B cell (primary cell): ENCODE measurements at regions not wholly inside any gene's neighbourhood (a gene's known extent, or its start where the extent isn't known, plus 50 kb on each side); places are given as distances from the start of the nearest gene placed in this dataset.

Experiments used
- ATAC-seq: fragments of 200-7000 bp; cut with Tn5 transposase; one replicate; pipeline ENCODE4 v1.10.0; 2021; ENCODE audit warnings: low read depth, mild to moderate bottlenecking, moderate number of reproducible peaks, moderate library complexity
- CTCF ChIA-PET: fragments of 350-600 bp; sonication (Branson Sonifier 250); formaldehyde crosslinking; loops from one replicate; lab custom pipeline; 2021; ENCODE audit warnings: antibody characterized with exemption, inconsistent platforms; lab: Charles Lee
- POLR2A ChIA-PET: fragments of 350-600 bp; sonication (Branson Sonifier 250); formaldehyde crosslinking; loops from one replicate; lab custom pipeline; 2021; ENCODE audit warnings: antibody characterized with exemption; lab: Charles Lee
- DNase-seq: peaks from one replicate; pipeline ENCODE4 v3.0.0; 2013
- H2AFZ ChIP-seq: 2 replicates; pipeline ENCODE4 v1.6.1; 2012; ENCODE audit warnings: mild to moderate bottlenecking, low read depth, low read length; ENCODE audit not compliant: insufficient read depth, poor library complexity, severe bottlenecking
- H3K27ac ChIP-seq, 2 donors: 1 replicate in 1 of 2; 2 replicates in 1 of 2; pipeline ENCODE4 v1.5.1; 2012 to 2013; ENCODE audit warnings: low read length in 2 of 2, mild to moderate bottlenecking in 2 of 2, moderate library complexity in 1 of 2
- H3K27me3 ChIP-seq, 4 experiments: fragments of 200-600 bp in 1 of 4; sonication (generic) in 1 of 4; replicated peaks in 1 of 4; 1 replicate in 2 of 4; 2 replicates in 2 of 4; pipeline versions ENCODE4 v1.6.1 to v1.7.0; 2013 to 2016; ENCODE audit warnings: low read length in 3 of 4, mild to moderate bottlenecking in 2 of 4, mixed read lengths in 1 of 4, moderate library complexity in 1 of 4; ENCODE audit not compliant: insufficient read depth in 4 of 4, control insufficient read depth in 3 of 4; ENCODE audit errors: control extremely low read depth in 1 of 4
- H3K36me3 ChIP-seq, 2 experiments: replicated peaks in 1 of 2; 1 replicate in 1 of 2; 2 replicates in 1 of 2; pipeline versions ENCODE4 v1.6.1 to v1.7.1; 2013; ENCODE audit warnings: low read length in 1 of 2; ENCODE audit not compliant: insufficient read depth in 2 of 2, control insufficient read depth in 1 of 2; ENCODE audit errors: control extremely low read depth in 1 of 2, extremely low read depth in 1 of 2
- H3K4me1 ChIP-seq, 2 donors: fragments of 200-600 bp in 1 of 2; sonication (generic) in 1 of 2; 1 replicate in 1 of 2; 2 replicates in 1 of 2; pipeline versions ENCODE4 v1.5.1 to v1.6.1; 2013 to 2017; ENCODE audit warnings: low read length in 2 of 2; ENCODE audit not compliant: control insufficient read depth in 2 of 2, insufficient read depth in 2 of 2
- H3K4me2 ChIP-seq: replicated peaks from 2 replicates; pipeline ENCODE3; 2012; ENCODE audit warnings: mild to moderate bottlenecking, low read depth, low read length; ENCODE audit not compliant: poor library complexity, severe bottlenecking
- H3K4me3 ChIP-seq, 5 experiments: fragments of 200-600 bp in 1 of 5; sonication (generic) in 1 of 5; 1 replicate in 3 of 5; 2 replicates in 2 of 5; pipeline versions ENCODE4 v1.5.1 to v1.7.0; 2011 to 2016; ENCODE audit warnings: low read length in 4 of 5, mild to moderate bottlenecking in 4 of 5, low read depth in 2 of 5, control low read depth in 1 of 5, moderate library complexity in 1 of 5; ENCODE audit not compliant: insufficient read depth in 1 of 5; ENCODE audit errors: control extremely low read depth in 1 of 5, extremely low read depth in 1 of 5
- H3K79me2 ChIP-seq: fragments of 200-600 bp; sonication (generic); one replicate; pipeline ENCODE4 v1.6.0; 2016; ENCODE audit warnings: low read length; ENCODE audit not compliant: control insufficient read depth, insufficient read depth
- H3K9ac ChIP-seq: fragments of 200-600 bp; sonication (generic); 2 replicates; pipeline ENCODE4 v1.6.1; 2017; ENCODE audit warnings: mild to moderate bottlenecking, low read length, moderate library complexity
- H3K9me3 ChIP-seq, 3 donors: one replicate each; pipeline versions ENCODE4 v1.6.1 to v1.7.1; 2013; ENCODE audit warnings: low read length in 2 of 3; ENCODE audit not compliant: control insufficient read depth in 2 of 3, insufficient read depth in 1 of 3; ENCODE audit errors: control extremely low read depth in 1 of 3
- H4K20me1 ChIP-seq: 2 replicates; pipeline ENCODE4 v1.6.0; 2012; ENCODE audit warnings: mild to moderate bottlenecking, low read length; ENCODE audit not compliant: insufficient read depth, control insufficient read depth, poor library complexity, severe bottlenecking
- H3K27ac Mint-ChIP-seq: one replicate; pipeline ENCODE4 v1.8.0; 2021; ENCODE audit warnings: mixed read lengths
- H3K27me3 Mint-ChIP-seq: one replicate; pipeline ENCODE4 v1.8.0; 2021; ENCODE audit warnings: mixed read lengths
- H3K4me1 Mint-ChIP-seq: one replicate; pipeline ENCODE4 v1.8.0; 2021; ENCODE audit warnings: mixed read lengths
- H3K4me3 Mint-ChIP-seq: one replicate; pipeline ENCODE4 v1.8.0; 2021; ENCODE audit warnings: mixed read lengths
- H3K9me3 Mint-ChIP-seq: one replicate; pipeline ENCODE4 v1.8.0; 2022; ENCODE audit warnings: mixed read lengths; ENCODE audit not compliant: insufficient read depth
- CTCF ChIP-seq: fragments of 200-600 bp; IDR thresholded peaks from one replicate; pipeline ENCODE4 v1.8.0; 2022; ENCODE audit warnings: antibody characterized with exemption, mild to moderate bottlenecking
- EZH2 ChIP-seq: IDR thresholded peaks from 2 replicates; pipeline ENCODE4 v1.6.1; 2012; ENCODE audit warnings: borderline replicate concordance, low read depth, mild to moderate bottlenecking, moderate library complexity, low read length; ENCODE audit not compliant: insufficient read depth, poor library complexity, severe bottlenecking
- WGBS: methylation state at CpG from one replicate; pipeline ENCODE4 v1.1.5; 2013; ENCODE audit warnings: missing lambda C conversion rate; ENCODE audit not compliant: insufficient coverage; 5-methylcytosine and 5-hydroxymethylcytosine counted together
- intact Hi-C: fragments of 100-400 bp; cut with micrococcal nuclease; formaldehyde crosslinking; loops from one replicate; pipeline ENCODE4 v1.10.0; 2022

DNA sequence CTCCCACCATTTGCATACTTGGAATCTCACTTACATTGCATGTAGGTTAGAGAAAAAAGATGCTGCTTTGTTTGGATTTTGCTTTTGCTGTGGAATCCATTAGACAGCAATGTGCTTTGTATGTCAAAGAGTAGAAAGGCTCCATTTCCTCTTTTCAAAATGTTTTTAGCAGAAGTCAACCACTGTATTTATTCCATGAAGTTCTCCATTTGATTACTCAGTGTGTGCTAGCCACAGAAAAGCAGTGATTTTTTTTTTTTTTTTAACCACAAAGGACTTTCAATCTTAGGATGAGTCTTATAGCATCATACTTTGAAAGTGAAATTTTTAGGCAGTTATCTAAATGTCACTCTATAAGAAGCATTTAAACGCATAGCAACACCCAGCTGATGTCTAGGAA lies 285.0 kb upstream of the ADAMTS9 start:
- Histone ChIP-seq H3K79me2 (no peaks in the 10 kb centered on the region), H3K4me3 (no peak overlapping the region), H2AFZ (no peak overlapping the region), H3K4me1 (no peaks in the 10 kb centered on the region), H3K27me3 (no peaks in the 10 kb centered on the region), H3K9me3 (no peaks in the 10 kb centered on the region), H3K27ac (no peak overlapping the region), H3K4me2 (no peak overlapping the region), H3K9ac (no peak overlapping the region), H4K20me1 (no peaks in the 10 kb centered on the region), H3K36me3 (no peaks in the 10 kb centered on the region)
- H3K27ac Mint-ChIP-seq = no peak overlapping the region
- no peak overlapping the region for H3K4me3 Mint-ChIP-seq
- intact Hi-C loops = no loop called here
- ChIA-PET POLR2A (no interaction called here), CTCF (no interaction called here)
- H3K9me3 Mint-ChIP-seq = no peaks in the 10 kb centered on the region
- ATAC-seq = no peak
- DNase-seq = no peak
- H3K27me3 Mint-ChIP-seq = no peaks in the 10 kb centered on the region
- H3K4me1 Mint-ChIP-seq = no peaks in the 10 kb centered on the region
- WGBS = no CpG with 5 or more reads among the region's 1 CpG
- TF ChIP-seq CTCF (no peak), EZH2 (no peak)

DNA sequence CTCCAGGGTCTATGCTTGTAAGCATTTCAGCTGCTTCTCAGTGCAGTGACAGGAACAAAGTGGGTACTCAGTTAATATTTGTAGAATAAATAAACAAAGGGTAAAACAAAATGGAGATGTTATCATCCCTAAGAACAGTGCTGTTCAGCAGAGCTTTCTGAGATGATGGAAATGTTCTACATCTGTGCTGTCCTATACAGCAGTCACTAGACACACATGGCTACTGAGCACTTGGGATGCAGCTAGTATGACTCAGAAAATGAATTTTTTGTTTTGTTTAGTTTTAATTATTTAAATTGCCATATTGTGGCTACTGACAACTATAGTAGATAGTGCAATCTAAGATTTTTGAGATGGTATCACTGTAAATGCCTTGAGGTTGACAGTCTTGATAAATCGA lies 283.8 kb upstream of the ADAMTS9 start:
- Histone ChIP-seq H3K9me3 (no peaks in the 10 kb centered on the region), H3K4me2 (no peak overlapping the region), H2AFZ (no peak overlapping the region), H3K27me3 (no peaks in the 10 kb centered on the region), H3K4me3 (no peak overlapping the region), H3K79me2 (no peaks in the 10 kb centered on the region), H4K20me1 (no peaks in the 10 kb centered on the region), H3K36me3 (no peaks in the 10 kb centered on the region), H3K9ac (no peak overlapping the region), H3K27ac (no peak overlapping the region), H3K4me1 (no peaks in the 10 kb centered on the region)
- ChIA-PET CTCF (no interaction called here), POLR2A (no interaction called here)
- Mint-ChIP-seq H3K4me3 (no peak overlapping the region), H3K9me3 (no peaks in the 10 kb centered on the region), H3K4me1 (no peaks in the 10 kb centered on the region), H3K27me3 (no peaks in the 10 kb centered on the region), H3K27ac (no peak overlapping the region)
- intact Hi-C loops = no loop called here
- no CpG with 5 or more reads among the region's 1 CpG for WGBS
- no peak for TF ChIP-seq CTCF
- TF ChIP-seq EZH2 = no peak
- ATAC-seq (no peak), DNase-seq (no peak)
